ENCODE measurements at regions not wholly inside any gene's neighbourhood (a gene's known extent, or its start where the extent isn't known, plus 50 kb on each side); places are given as distances from the start of the nearest gene placed in this dataset.

DNA sequence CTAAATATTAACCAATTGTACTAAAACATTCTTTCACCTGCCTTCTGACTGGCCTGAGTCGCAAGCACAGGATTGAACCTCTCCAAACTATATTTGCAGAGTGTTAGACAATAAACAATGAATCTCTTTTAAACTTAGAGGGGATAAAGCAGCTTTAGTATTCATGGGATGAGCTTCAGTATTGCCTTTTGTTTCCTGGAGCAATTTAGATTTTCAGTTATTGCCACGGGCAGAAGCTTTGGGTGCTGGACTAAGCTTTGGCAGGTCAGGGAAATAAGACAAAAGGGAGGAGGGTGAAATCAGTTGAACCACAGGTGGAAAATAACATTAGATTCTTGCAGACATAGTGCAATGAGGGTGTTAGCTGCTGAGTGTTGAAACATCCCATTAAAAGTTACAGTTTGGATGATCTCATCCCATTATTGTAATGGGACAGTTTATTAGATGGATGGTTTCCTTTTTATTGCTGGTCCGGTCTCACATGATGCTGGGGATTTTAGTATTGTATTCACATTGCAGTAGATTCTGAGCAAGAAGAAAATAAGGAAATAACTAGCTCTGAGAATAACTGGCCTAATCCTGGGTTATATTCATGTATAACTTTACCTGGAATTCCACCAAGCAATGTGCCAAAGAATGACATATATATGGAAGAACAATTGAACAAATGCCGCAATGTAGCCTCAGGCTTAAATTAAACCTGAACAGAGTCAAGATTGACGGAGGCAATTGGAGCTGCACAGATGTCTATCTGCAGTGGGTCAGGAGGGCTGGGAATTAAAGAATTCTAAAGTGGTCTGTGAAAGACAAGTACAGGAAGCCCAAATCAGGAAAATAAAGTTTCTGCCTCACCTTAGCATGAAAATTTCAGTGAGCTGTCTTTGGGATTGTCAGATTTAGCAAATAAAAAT lies 1092.8 kb upstream of the SEL1L start:
- DNase-seq (ENCODE audit: insufficient read length, low spot score) (no peak), FAIRE-seq (no peak)
- TF ChIP-seq, protein P1, sequence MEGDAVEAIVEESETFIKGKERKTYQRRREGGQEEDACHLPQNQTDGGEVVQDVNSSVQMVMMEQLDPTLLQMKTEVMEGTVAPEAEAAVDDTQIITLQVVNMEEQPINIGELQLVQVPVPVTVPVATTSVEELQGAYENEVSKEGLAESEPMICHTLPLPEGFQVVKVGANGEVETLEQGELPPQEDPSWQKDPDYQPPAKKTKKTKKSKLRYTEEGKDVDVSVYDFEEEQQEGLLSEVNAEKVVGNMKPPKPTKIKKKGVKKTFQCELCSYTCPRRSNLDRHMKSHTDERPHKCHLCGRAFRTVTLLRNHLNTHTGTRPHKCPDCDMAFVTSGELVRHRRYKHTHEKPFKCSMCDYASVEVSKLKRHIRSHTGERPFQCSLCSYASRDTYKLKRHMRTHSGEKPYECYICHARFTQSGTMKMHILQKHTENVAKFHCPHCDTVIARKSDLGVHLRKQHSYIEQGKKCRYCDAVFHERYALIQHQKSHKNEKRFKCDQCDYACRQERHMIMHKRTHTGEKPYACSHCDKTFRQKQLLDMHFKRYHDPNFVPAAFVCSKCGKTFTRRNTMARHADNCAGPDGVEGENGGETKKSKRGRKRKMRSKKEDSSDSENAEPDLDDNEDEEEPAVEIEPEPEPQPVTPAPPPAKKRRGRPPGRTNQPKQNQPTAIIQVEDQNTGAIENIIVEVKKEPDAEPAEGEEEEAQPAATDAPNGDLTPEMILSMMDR (IDR thresholded peaks at IDR 0.05; ENCODE audit: insufficient read depth, missing control alignments): no peak

DNA sequence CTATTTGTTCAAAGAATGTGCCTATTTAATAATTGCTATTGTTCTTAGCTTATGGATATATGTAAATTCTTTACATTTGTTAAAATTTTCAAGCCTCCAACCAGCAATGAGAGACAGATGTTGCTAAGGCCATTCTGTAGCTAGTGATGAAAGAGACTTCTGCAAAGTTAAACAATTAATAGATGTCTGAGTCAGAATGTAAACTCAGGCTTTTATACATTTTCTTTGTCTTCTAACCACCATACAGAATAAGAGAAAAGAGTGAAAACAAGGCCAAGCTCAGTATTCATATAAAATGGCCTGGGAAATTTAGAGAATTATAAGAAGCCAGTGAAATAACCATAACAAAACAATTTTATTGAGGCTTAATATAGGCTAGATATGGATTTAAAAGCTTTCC lies 1102.3 kb upstream of the SEL1L start:
- DNase-seq (ENCODE audit: insufficient read length, low spot score) (no peak), FAIRE-seq (no peak)
- TF ChIP-seq, protein P1 (IDR thresholded peaks at IDR 0.05; ENCODE audit: insufficient read depth, missing control alignments): no peak

DNA sequence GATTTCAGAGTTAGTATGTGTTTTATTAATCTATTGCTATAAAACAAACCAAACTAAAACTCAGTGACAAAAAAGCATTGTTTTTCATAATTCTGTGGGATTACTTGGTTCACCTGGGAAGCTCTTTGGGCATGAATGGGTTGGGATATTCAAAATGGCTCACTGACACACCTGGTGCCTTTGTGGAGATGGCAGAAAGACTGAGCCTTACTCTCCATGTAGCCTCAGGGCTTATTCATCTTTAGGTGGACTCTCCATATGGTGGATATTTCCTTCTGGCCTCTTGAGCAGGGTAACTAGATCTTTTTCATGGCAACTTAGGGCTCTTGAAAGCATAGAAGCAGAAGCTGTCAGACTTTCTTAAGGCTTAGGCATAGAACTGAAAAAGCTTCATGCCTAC lies 1102.8 kb upstream of the SEL1L start:
- no peak for FAIRE-seq
- DNase-seq (ENCODE audit: insufficient read length, low spot score): no peak
- TF ChIP-seq, protein P1 (IDR thresholded peaks at IDR 0.05; ENCODE audit: insufficient read depth, missing control alignments): no peak

DNA sequence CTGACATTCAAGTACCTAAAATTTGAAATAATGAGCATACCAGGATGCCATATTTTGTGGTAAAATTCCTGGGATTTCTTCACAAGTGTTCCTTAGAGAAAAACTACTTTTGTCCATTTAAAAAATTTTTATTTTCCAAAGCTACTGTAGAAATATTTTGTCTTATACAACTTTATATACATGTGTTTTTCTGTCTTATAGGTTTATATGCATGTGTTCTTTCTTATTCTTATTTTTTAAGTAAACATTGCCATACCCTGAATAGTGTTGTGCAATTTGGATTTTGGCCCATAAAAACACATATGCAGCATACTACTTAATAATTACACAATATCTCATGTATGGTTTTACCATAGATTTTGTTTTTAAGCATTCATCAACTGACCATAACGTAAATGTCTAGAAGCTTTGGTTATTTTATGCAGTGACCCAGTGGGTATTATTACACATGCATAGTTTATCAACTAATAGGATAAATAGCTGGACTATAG lies 1107.4 kb upstream of the SEL1L start:
- FAIRE-seq: no peak
- TF ChIP-seq, protein P1 (IDR thresholded peaks at IDR 0.05; ENCODE audit: insufficient read depth, missing control alignments): no peak

DNA sequence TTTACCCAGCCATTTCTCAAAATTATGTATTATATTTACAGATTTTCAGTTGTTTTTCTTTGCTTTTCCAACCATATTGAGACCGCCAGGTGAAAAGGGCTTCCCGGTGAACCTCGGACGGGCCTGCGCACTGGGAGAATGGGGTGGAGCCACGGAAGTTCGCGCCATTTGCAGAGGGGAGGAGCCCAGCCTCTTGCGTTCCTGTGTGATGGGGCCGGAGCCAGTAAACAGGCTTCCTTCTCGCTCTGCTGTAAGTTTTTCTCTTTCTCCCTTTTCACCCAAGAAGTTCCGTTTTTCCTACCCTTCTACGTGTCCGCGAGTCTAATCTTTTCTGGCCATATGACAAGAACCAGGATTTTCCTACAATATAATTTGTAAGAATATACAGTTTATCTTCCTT lies 1108.8 kb upstream of the SEL1L start:
- TF ChIP-seq, protein P1 (IDR thresholded peaks at IDR 0.05; ENCODE audit: insufficient read depth, missing control alignments): no peak
- FAIRE-seq: no peak

More for the DNA sequence above, 1107.4 kb upstream of the SEL1L start:
- no peak for DNase-seq (ENCODE audit: insufficient read length, low spot score)

DNA sequence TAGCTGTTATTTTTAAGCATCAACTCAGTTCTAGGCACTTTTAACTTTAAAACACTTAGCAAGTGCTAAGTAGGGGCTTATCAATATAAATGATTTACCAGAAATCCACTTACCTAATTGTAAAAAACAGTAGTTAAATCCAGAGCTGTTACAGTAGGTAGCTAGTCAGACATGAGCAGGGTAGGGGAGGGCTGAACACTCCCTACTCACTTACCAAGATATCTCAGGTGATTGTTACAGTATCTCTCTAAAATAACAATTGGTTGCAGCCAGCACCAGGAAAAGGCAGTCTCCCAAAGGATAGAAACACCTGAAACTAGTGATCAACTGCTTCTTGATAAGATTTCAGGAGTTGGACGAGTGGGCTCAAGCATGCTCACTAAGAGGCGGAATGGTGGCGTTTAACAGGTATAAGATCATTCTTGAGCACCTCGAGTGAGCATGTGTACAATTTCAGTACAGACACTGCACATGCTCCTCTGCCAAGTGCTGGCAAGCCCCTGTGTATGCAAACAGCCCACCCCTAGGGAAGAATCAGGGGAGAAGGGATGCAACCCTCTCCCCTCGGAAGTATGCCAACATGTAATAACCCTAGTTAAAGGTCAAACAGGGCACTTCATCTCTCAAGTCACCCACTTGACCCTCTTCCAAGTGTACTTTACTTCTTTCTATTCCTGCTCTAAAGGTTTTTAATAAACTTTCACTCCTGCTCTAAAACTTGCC lies 1113.6 kb upstream of the SEL1L start:
- DNase-seq (ENCODE audit: insufficient read length, low spot score) (no peak), FAIRE-seq (no peak)
- TF ChIP-seq, protein P1 (IDR thresholded peaks at IDR 0.05; ENCODE audit: insufficient read depth, missing control alignments): no peak

More for the DNA sequence above, 1108.8 kb upstream of the SEL1L start:
- DNase-seq (ENCODE audit: insufficient read length, low spot score): no peak
